ENCODE measurements at regions not wholly inside any gene's neighbourhood (a gene's known extent, or its start where the extent isn't known, plus 50 kb on each side); places are given as distances from the start of the nearest gene placed in this dataset.

DNA sequence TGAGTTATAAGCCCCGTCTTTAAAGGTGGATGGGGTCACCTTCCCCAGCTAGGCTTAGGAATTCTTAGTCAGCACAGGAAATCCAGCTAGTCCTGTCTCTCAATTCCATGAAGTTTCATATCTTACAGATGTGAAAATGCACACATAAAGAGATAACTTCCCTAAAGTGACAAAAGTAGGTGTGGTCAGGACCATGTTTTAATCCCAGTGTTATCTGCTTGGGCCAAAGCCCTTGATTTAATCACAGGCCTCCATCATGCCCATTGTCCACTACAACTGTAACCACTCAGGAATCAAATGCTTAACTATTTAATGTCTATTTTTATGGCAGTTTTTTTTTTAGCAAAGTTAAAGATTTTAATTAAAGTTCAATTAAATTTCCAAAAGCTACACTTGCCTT is 194.4 kb upstream of the BTG1 start:
- DNase-seq = no peak

DNA sequence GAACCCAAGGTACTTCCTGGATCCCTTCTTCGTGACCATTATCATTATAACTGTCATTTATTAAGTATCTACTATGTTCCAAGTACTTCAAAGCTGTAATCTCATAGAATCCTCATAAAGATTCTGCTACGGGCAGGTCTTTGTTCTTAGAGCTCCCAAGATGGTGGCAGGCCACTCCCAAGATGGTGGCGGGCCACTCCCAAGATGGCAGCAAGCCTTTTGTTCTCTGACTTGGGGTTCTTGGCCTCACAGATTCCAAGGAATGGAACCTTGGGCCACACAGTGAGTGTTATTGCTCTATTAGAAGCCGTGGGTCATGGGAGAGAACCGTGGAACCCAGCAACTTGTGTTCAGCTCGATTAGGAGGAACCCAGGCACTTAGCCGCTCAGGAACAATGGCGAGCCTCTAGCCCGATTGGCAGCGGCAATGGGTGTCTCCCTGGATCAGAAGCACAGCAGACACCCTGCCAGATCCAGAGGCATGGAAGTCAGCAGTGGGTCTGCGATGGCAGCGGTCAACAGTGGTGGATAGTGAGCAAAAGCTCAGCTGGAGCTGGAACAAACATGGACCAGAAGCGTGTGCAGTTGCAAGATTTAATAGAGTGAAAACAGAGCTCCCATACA is 193.7 kb upstream of the BTG1 start:
- DNase-seq = no peak

- DNase-seq = no peak
These were observed 193.0 kb upstream of the BTG1 start for GRCh38 chr12:92338671-92339070.

DNA sequence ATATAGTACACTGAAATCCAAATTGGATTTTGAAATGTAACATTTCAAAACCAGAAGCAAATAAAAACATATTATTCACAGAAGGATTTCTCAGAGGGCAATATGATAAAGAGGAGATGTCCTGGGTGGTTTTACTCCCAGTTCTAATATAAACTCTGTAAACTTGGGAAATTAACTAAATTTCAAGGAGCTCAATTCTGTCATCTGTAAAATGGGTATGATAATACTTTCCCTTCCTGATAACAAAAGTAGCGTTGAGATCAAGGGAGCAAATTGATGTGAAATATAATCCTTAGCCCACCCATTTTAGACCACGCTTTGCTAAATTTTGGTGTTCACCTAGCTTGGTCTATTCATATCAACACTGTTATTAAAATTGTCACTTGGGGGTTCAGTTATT is 192.5 kb upstream of the BTG1 start:
- DNase-seq = no peak

DNA sequence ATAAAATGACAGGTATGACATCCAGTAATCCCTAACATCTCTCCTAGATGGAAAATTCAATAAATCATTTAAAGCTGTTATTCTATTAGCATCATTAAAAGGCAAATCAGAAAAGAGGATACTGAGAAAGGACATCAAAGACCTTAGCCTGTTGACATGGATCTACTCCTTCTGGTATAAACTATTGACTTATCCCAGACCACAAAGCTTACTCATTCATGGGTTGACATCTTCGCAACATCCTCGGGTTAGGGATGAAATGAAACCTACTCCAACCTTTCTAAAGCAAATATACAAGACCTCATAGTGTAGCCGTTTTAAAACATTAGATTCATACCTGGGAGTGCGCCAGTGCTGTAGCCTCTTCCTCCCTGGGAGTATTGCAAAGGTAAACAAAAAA is 191.5 kb upstream of the BTG1 start:
- no peak for DNase-seq

DNA sequence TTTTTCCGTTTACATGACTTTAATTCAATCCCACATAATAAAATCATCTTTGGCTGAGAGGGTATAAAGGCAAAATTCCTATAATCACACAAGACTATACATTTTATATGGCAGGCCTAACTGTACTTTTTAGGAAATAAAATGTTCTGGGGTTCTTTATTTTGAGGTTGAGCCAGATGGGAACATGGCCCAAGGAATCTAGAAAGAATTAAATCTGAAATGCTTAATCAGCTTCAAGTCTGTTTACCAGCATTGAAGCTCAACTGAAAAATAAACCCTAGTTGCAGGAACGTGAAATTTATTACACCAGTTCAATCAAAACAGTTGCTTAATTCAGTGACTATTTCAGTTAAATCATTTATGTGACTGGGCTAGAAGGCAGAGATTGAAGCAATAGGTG is 191.0 kb upstream of the BTG1 start:
- no peak for DNase-seq

- no peak for DNase-seq
These were observed 190.2 kb upstream of the BTG1 start for GRCh38 chr12:92335831-92336230.

DNA sequence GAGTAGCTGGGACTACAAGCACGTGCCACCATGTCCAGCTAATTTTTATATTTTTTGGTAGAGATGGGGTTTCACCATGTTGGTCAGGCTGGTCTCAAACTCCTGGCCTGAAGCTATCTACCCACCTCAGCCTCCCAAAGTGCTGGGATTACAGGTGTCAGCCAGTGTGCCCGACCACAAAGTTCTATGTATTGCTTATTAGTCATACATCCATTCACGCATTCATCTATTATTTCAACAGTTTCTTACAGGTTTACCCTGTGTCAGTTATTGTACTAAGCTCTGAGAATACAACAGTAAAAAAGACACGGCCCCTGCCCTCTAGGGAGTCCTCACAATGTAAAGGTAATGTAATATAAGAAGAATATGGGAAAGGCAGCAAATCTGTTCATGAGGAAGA is 188.9 kb upstream of the BTG1 start:
- no peak for DNase-seq

GRCh38 chr12:92332552-92332951 is 186.9 kb upstream of the BTG1 start:
- no peak for DNase-seq

GRCh38 chr12:92331383-92331782 is 185.7 kb upstream of the BTG1 start:
- DNase-seq = no peak

GRCh38 chr12:92330654-92331053 is 185.0 kb upstream of the BTG1 start:
- DNase-seq = no peak

- no peak for DNase-seq
These were observed 181.2 kb upstream of the BTG1 start for GRCh38 chr12:92326877-92327276.

- no peak for DNase-seq
These were observed 179.3 kb upstream of the BTG1 start for GRCh38 chr12:92324849-92325500.

DNA sequence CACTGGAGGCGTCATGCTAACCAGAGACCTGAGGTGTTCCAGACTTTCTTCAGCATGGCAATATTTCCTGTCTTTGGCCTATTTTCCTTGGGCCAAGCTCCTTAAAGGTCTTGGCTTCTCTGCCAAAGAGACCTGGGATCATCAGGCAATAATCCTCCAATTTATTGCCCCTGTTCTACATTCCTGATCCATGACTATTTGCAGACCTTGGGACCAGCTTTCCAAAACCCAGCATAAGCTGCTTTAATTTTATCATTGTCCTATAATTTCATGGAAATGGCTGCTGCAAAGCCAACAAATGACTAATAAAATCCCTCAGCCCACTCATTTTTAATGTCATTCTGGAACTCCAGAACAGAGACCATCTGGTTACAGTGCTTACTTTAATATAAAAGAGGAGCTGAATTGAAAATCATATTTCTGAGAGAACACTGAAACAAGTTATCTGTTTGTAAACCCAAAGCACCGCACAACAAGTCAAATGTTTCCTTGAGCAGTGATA is 166.9 kb upstream of the BTG1 start:
- DNase-seq = no peak

GRCh38 chr12:92304371-92305055 is 158.9 kb upstream of the BTG1 start:
- DNase-seq = no peak

GRCh38 chr12:92302041-92302829 is 156.6 kb upstream of the BTG1 start:
- no peak for DNase-seq

DNA sequence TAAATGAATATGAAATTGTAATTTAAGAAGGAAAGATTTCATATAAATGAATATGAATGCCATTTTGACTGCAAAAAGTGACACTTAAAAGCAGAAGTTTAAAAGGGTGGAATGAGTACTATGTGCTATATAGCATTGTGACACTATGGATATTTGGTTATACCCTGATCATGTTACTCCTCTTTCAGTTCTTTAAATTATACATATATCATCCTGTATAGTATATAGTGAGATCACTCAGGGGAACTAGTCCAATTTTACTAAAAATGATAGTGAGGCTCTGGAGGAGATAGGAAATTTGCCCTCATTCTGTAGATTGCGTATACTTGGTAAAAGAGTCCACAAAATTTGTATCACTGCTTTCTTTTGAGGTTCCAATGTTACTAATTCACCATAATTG is 155.7 kb upstream of the BTG1 start:
- DNase-seq = no peak

GRCh38 chr12:92300777-92301176 is 155.1 kb upstream of the BTG1 start:
- no peak for DNase-seq

DNA sequence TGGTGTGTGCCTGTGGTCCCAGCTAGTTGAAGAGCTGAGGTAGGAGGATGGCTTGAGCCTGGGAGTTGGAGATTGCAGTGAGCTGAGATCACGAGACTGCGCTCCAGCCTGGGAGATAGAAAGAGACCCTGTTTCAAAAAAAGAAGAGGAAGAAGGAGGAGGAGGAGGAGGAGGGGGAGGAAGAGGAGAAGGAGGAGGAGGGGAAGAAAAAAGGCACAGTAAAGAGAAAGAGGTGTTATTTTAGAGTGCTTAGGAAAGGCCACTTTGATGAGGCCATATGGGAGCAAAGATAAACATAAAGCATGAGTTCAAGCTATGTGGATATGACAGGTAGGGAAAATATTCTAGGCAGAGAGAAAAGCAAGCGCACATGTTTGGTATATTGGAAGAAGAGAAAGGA is 154.1 kb upstream of the BTG1 start:
- DNase-seq = no peak

DNA sequence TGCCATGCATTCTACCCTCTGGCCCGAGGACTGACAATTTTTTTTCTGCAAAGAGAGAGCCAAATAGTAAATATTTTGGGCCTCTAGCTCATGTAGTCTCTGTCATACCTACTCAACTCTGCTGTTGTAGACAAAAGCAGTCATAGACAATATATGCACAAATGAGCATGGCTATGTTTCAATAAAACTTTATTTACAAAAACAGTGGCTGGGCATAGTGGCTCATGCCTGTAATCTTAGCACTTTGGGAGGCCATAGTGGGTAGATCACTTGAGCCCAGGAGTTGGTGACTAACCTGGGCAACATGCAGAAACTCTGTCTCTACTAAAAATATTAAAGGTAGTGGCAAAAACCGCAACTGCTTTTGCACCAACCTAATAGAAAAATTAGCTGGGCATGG is 153.7 kb upstream of the BTG1 start:
- DNase-seq = no peak

DNA sequence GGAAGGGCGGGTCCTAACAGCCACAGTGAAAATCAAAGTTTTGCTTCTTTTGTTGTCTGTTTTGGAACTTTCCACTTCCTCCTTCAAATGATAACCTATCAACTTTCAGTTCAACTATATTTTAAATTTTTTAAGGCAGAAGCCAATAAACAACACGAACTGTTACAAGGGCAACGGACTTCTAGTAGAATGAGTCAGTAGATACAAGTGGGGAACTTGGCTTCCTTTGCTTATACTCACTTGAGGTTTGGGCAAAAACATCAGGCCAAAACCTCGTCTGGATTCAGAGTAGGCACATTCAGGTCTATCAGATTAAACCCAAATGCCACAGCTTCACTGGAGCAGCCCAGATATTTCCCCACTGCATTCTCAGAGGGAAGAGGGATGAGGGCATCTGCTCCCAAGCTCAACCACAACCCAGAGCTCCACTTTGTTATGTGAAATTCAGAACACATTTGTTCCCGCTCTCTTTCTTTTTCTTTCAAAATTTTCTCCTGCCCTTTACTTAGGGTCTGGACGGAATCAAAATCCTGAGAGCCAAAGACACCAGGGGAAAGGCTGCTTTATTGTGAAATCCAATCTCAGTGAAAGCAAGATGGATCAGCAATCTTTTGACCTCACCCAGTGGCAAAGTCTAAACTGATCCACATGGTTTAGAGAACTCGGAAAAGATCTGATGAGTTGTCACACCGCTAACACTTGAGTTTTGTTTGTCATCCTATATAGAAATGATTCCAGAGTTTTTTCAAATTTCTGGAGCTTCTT is 152.5 kb upstream of the BTG1 start:
- no peak for DNase-seq

GRCh38 chr12:92297405-92297804 is 151.8 kb upstream of the BTG1 start:
- no peak for DNase-seq

DNA sequence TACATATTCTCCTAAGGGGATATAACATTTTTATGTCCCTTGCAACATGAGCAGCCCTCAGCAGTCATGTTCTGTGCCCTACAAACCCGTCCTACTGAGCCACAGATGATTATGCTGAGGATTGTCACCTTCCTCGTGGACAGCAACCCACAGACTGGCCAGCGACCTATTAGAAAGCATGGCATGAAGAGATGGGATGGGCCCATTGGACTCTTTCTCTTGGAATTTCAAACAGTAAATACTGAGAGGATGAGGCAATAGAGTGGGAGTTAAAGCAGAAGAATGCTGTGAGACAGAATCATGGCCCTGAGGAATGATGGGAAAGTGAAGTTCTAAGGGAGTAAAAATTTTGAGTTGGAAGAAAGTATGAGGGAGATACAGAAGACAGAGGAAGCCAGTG is 149.9 kb upstream of the BTG1 start:
- no peak for DNase-seq
